ENCODE measurements at regions not wholly inside any gene's neighbourhood (a gene's known extent, or its start where the extent isn't known, plus 50 kb on each side); places are given as distances from the start of the nearest gene placed in this dataset.

- Histone ChIP-seq H3K36me3 (no peaks in the 10 kb centered on the region), H3K4me1 (no peaks in the 10 kb centered on the region), H3K4me3 (no peak overlapping the region), H3K27ac (no peak overlapping the region), H3K27me3 (no peaks in the 10 kb centered on the region), H3K9me3 (no peaks in the 10 kb centered on the region)
- DNase-seq = peak in 1 of 2 donors; percentile 11
- intact Hi-C loops (cut with DNase I; ENCODE audit: low total_unique reads) = no loop called here
- no peak for TF ChIP-seq POLR2A (IDR thresholded peaks at IDR 0.05)
- TF ChIP-seq EP300 (IDR thresholded peaks at IDR 0.05) = no peak
- no peak for TF ChIP-seq CTCF (IDR thresholded peaks at IDR 0.05)
- TF ChIP-seq POLR2AphosphoS5 (IDR thresholded peaks at IDR 0.05) = no peak
- 82 to 87% (median 84%) methylated on average over 10 of the region's 10 CpGs for WGBS, 5 donors
These were observed 274.5 kb upstream of the ELAC2 start for GRCh38 chr17:13292291-13292690.

- 63 to 83% (median 72%) methylated on average over 4 of the region's 4 CpGs for WGBS, 5 donors
- no peaks in the 10 kb centered on the region for H3K36me3 ChIP-seq
- TF ChIP-seq POLR2AphosphoS5 (IDR thresholded peaks at IDR 0.05) (no peak), POLR2A (IDR thresholded peaks at IDR 0.05) (no peak), EP300 (IDR thresholded peaks at IDR 0.05) (no peak), CTCF (IDR thresholded peaks at IDR 0.05) (no peak)
- intact Hi-C loops (cut with DNase I; ENCODE audit: low total_unique reads) = no loop called here
- no peaks in the 10 kb centered on the region for H3K9me3 ChIP-seq
- H3K4me3 ChIP-seq = no peak overlapping the region
- no peak overlapping the region for H3K27ac ChIP-seq
- H3K27me3 ChIP-seq = no peaks in the 10 kb centered on the region
- H3K4me1 ChIP-seq = no peaks in the 10 kb centered on the region
- no peak for DNase-seq
These were observed 270.4 kb upstream of the ELAC2 start for GRCh38 chr17:13288248-13288647.

GRCh38 chr17:13287226-13287625 is 269.4 kb upstream of the ELAC2 start:
- Histone ChIP-seq H3K4me3 (no peak overlapping the region), H3K27me3 (no peaks in the 10 kb centered on the region), H3K4me1 (no peaks in the 10 kb centered on the region), H3K36me3 (no peaks in the 10 kb centered on the region), H3K27ac (no peak overlapping the region), H3K9me3 (no peaks in the 10 kb centered on the region)
- 81 to 98% (median 90%) methylated on average over 6 of the region's 6 CpGs for WGBS, 5 donors
- TF ChIP-seq POLR2A (IDR thresholded peaks at IDR 0.05) (no peak), EP300 (IDR thresholded peaks at IDR 0.05) (no peak), CTCF (IDR thresholded peaks at IDR 0.05) (no peak), POLR2AphosphoS5 (IDR thresholded peaks at IDR 0.05) (no peak)
- intact Hi-C loops (cut with DNase I; ENCODE audit: low total_unique reads) = no loop called here
- DNase-seq = no peak

GRCh38 chr17:13283606-13284005 is 265.8 kb upstream of the ELAC2 start:
- 33 to 54% (median 50%) methylated on average over 1 of the region's 1 CpG for WGBS, 5 donors
- H3K27me3 ChIP-seq = no peaks in the 10 kb centered on the region
- H3K9me3 ChIP-seq = no peaks in the 10 kb centered on the region
- no peaks in the 10 kb centered on the region for H3K36me3 ChIP-seq
- DNase-seq = no peak
- H3K4me3 ChIP-seq = no peak overlapping the region
- H3K4me1 ChIP-seq = no peaks in the 10 kb centered on the region
- intact Hi-C loops (cut with DNase I; ENCODE audit: low total_unique reads) = no loop called here
- TF ChIP-seq POLR2AphosphoS5 (IDR thresholded peaks at IDR 0.05) (no peak), POLR2A (IDR thresholded peaks at IDR 0.05) (no peak), CTCF (IDR thresholded peaks at IDR 0.05) (no peak), EP300 (IDR thresholded peaks at IDR 0.05) (no peak)
- no peak overlapping the region for H3K27ac ChIP-seq

Data from stomach (tissue), 8 donors.